Loucy (cell line): ENCODE measurements at regions not wholly inside any gene's neighbourhood (a gene's known extent, or its start where the extent isn't known, plus 50 kb on each side); places are given as distances from the start of the nearest gene placed in this dataset.

Experiments
- CTCF ChIP-seq: fragments of 200-600 bp; sonication (generic); conservative IDR thresholded peaks from 2 replicates; pipeline ENCODE4 v1.5.1; 2014; ENCODE audit warnings: mild to moderate bottlenecking, antibody characterized with exemption, low read length
- EZH2phosphoT487 ChIP-seq: fragments of 200-600 bp; IDR thresholded peaks from 2 replicates; pipeline ENCODE4 v1.6.1; 2018; ENCODE audit warnings: antibody characterized with exemption, mild to moderate bottlenecking, moderate library complexity, borderline replicate concordance

- TF ChIP-seq CTCF = no peak
- TF ChIP-seq EZH2phosphoT487 = no peak
Observed at GRCh38 chr12:47299586-47299985, 219.8 kb upstream of the AMIGO2 start.
